ENCODE measurements at regions not wholly inside any gene's neighbourhood (a gene's known extent, or its start where the extent isn't known, plus 50 kb on each side); places are given as distances from the start of the nearest gene placed in this dataset.
"Not testable (repeated sequence)": the region's sequence is repeated elsewhere in the genome, so short reads cannot be mapped to it uniquely, and the experiment has no call there.

DNA sequence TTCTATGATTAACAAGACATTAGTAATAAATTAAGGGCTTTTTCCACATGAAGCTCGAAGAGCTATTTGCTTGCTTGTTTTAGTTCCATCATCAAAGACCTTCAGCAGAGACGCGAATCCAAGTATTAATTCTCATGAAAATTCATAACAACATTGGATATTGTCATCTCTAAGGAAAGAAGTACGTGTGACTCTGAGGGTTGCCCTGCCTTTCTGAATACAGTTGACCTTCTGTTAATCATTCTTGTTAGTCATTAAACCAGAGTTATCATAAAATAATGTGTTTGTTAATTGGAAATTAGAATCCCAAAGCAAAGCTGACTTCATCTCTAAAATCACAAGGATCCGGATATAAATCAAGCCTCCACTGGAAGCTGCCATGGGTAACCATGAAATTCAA, 222.5 kb downstream of the ZNF608 start:
- FAIRE-seq (no peak), DNase-seq (ENCODE audit: low spot score in 2 of 2) (no peak)

DNA sequence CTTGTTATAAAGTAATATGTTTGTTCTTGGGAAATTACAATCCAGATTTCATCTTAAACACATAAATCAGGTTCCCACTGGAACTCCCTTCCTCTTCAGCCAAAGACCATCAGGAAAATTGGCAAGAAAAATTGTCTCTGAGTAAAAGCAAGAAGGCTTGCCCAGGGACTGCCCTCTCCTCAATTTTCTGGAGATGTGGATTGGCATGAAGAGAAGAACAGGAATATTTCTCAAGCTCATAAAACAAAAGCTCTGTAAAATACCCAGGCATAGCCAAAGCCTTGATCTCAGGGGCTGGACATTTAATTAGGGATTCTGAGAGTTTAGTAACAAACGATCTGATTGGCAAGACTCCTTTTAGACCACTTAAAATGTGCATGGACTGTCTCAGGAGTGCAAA, 223.4 kb downstream of the ZNF608 start:
- no peak for FAIRE-seq

DNA sequence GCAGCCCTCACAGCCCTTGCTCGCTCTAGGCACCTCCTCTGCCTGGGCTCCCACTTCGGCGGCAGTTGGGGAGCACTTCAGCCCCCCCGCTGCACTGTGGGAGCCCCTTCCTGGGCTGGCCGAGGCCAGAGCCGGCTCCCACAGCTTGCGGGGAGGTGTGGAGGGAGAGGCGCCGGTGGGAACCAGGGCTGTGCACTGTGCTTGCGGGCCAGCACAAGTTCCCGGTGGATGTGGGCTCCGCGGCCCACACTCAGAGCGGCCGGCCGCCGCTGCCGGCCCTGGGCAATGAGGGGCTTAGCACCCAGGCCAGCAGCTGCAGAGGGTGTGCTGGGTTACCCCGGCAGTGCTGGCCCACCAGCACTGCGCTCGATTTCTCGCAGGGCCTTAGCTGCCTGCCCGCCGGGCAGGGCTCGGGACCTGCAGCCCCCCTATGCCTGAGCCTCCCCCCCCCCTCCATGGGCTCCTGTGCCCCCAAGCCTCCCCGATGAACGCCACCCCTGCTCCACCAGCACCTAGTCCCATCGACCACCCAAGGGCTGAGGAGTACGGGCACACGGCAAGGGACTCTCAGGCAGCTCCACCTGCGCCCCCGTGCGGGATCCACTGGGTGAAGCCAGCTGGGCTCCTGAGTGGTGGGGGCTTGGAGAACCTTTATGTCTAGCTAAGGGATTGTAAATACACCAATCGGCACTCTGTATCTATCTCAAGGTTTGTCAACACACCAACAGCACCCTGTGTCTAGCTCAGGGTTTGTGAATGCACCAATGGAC, 224.8 kb downstream of the ZNF608 start:
- DNase-seq (ENCODE audit: low spot score in 2 of 2) (no peak), FAIRE-seq (no peak)

More for the DNA sequence above, 223.4 kb downstream of the ZNF608 start:
- DNase-seq (ENCODE audit: low spot score in 2 of 2): no peak

DNA sequence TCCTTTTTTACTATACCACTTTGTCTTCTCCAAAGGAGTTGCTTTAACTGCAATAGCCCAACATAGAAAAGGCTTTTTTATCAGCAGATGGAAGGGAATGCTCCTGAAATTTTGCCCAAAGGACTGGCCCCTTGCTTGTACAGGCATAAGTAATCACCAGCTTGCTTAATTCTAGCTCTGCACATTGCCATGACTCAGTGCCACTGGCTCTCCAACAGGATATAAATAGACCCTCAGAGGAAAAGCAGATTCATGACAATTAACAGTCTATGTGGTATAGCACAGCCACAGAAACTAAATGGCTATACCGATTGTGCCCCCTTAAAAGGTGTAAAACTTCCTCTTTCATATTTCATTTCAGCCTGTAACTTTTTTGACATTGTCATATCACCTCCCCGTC, 227.0 kb downstream of the ZNF608 start:
- DNase-seq (ENCODE audit: low spot score in 2 of 2) (no peak), FAIRE-seq (no peak)

- no peak for DNase-seq (ENCODE audit: low spot score in 2 of 2)
- FAIRE-seq: peak; percentile 70
Measured at GRCh38 chr5:124516567-124516966, 229.9 kb downstream of the ZNF608 start.

DNA sequence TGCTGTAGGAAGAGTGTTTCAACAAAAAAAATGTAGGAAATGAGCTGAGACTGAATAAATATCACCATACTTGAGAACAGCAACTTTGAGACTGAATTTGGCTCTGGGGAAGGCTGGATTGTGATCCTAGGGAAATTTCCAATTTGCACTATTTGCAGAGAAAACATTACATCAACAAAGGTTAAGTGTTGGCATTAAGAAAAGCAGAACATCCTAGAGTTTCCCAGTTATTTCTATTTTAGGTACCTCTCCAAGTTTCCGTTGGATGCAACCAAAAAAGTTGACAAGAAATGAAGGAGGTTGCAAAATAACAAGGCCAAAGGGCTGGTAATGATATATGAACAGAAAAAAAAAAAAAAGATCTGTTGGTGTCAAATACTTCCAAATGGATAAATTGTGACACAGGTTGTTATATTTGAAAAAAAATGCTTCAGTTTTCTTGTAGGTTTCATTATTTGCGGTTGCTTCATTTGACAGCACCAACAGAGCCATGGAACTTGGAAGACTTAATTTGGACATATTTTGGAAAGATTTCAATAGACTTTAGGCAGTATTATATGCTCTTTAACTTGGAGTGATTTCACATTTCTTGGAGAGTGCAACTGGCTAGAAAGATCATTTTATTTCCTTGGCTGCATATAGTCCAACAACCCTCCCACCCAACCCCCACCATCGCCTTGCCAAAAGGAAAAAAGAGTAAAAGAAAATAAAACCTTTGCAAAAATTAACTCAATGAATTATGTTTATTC, 230.8 kb downstream of the ZNF608 start:
- DNase-seq (ENCODE audit: low spot score in 2 of 2) (no peak), FAIRE-seq (no peak)

DNA sequence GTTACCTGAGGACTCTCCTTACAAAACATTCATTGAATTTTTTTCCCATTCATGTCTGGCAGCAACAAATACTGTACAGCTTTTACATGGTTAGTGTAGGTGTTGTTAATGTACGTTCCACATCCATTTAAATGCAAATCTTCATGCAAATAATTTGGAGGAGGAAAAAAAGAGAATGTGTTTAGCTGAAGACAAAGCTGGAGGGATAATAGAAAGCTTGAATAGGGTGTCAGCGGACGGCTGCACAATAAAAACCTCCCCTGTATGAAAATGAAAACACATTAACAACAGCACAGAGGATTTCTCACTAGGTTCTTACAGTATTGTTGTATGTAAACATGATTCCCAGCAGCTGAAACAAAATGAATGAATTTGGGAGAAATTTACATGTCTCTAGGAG, 231.5 kb downstream of the ZNF608 start:
- DNase-seq (ENCODE audit: low spot score in 2 of 2): no peak

GRCh38 chr5:124512952-124513632, 233.3 kb downstream of the ZNF608 start:
- FAIRE-seq (no peak), DNase-seq (ENCODE audit: low spot score in 2 of 2) (no peak)

More for the DNA sequence above, 231.5 kb downstream of the ZNF608 start:
- FAIRE-seq: no peak

GRCh38 chr5:124512236-124512635, 234.2 kb downstream of the ZNF608 start:
- no peak for FAIRE-seq
- no peak for DNase-seq (ENCODE audit: low spot score in 2 of 2)

DNA sequence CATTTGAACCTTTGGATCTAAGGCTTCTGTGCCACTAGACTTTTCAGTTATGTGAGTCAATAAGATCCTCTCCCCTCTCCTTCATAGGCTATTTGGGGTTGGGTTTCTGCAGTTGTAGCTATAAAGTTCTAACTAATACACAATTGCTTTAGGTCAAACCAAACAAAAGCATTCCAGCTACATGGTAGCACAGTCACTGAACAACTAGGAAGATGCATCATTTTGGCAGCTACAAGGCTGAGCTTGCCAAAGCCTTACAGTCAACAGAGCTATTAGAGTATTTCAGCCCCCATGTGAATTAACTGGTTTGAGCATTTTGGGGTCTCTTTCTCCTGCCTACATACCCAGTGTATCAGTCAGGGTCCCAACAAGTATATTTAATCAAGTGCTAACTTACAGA, 234.6 kb downstream of the ZNF608 start:
- DNase-seq (ENCODE audit: low spot score in 2 of 2): no peak
- FAIRE-seq: no peak

- no peak for DNase-seq (ENCODE audit: low spot score in 2 of 2)
- FAIRE-seq: no peak
Measured at GRCh38 chr5:124507688-124508087, 238.8 kb downstream of the ZNF608 start.

DNA sequence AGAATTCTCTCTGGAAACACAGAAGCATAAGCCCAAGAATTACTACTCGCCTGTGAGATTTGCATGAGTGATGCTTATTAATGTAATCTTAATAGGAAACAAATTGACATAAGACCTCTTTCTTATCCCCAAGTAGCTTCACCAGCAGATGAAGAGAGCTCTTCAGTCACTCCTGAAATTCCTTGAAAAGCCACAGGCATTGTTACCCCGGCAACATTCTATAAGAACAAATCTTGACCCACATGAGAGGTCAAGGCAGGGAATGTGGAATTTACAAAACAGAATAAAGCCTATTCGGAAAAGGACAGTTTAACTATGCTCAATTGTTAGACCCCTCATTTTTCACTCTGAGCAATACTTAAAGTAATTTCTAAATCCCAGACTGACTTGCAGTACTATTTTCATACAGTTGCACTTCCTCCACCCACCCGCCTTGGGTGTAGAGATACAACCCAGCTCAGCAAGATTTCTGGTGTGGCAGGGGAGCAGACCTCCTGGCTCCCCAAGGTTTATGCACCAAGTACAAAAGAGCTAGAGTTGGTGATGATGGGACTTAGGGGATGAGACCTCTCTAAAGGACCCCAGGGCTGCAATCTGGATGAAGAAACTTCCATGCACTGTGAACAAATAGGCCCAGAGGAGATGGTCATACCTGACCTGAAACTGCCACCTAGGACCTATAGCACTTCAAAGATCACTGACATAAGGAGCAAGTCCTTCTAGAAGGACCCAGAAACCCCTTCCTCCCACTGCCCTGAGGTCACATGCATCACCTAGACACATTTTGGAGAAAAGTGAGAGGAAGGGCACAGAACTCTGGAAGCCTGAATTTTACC, 242.1 kb downstream of the ZNF608 start:
- FAIRE-seq: no peak
- DNase-seq (ENCODE audit: low spot score in 2 of 2): no peak

- no peak for FAIRE-seq
Measured at GRCh38 chr5:124502551-124502950, 243.9 kb downstream of the ZNF608 start.

GRCh38 chr5:124499818-124500217, 246.6 kb downstream of the ZNF608 start:
- not testable (repeated sequence) for DNase-seq (ENCODE audit: low spot score in 2 of 2); FAIRE-seq

More at GRCh38 chr5:124502551-124502950, 243.9 kb downstream of the ZNF608 start:
- no peak for DNase-seq (ENCODE audit: low spot score in 2 of 2)

GRCh38 chr5:124496968-124497367, 249.5 kb downstream of the ZNF608 start:
- not testable (repeated sequence) for DNase-seq (ENCODE audit: low spot score in 2 of 2); FAIRE-seq

DNA sequence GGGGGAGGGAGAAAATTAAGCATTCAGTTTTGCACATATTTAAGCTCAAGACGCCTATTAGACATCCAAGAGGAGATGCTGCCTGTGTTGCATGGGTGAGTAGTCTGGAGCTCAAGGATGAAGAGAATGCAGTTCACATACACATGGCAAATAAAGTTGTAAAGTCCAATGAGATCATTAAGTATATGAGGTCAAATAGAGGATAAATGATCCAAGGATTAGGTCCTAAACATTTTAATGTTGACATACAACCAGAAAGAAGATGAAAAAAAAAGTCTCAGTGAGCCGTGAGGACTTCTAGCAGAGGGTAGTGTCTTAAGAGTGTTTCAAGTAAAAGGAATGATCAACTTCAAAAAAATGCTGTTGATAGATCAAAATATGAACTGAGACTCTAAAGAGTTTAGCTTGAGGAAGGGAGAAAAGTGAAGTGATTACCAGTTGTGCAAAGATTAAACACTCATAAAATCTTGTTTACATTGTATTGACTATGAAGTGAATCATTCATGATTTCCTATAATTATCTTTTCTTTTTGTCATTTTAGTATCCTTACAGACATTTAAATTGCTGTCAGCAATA, 251.8 kb downstream of the ZNF608 start:
- DNase-seq (ENCODE audit: low spot score in 2 of 2) (no peak), FAIRE-seq (no peak)

DNA sequence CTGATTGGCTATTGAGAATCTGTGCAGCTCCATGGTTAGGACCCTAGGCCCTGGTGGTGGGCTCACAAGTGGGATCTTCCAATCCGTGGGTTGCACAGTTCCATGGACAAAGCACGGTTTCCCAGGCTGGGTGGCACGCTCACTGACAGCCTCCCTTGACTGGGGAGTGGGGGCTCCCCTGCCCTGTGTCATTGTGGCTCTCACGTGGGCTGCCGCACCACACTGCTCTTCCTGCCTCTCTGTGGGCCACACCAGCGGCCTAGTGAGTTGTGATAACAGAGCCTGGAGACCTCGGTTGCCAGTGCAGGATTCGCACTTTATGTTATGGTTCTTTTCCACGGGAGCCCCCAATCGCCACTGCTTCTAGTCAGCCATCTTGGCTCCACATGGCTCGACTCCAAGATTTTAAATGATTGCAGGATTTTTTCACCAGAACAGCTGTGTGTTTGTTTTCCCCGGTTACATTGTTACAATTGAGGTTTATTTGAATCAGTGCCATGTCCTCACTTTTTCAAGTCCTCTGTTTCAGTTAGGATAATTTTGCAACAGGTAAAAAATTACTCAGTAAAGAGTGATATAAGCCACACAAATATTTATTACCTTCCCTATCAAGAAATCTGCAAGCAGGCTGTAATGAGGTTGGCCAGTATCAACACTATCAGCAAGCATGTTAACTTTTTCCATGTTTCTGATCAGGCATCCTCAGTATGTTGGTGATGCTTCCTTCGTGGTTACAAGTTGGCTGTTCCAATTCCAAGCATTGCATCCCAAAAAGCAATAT, 253.8 kb downstream of the ZNF608 start:
- no peak for DNase-seq (ENCODE audit: low spot score in 2 of 2)
- no peak for FAIRE-seq

DNA sequence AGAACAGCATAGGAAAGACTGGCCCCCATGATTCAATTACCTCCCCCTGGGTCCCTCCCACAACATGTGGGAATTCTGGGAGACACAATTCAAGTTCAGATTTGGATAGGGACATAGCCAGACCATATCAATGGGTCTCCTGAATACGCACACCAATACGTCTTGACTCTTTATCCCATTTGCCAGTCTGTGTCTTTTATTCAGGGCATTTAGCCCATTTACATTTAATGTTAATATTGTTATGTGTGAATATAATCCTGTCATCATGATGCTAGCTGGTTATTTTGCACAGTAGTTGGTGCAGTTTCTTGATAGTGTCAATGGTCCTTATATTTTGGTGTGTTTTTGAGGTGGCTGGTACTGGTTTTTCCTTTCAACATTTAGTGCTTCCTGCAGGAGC, 256.1 kb downstream of the ZNF608 start:
- not testable (repeated sequence) for FAIRE-seq; DNase-seq (ENCODE audit: low spot score in 2 of 2)

- DNase-seq (ENCODE audit: low spot score in 2 of 2) (no peak), FAIRE-seq (no peak)
Measured at GRCh38 chr5:124481419-124481818, 265.0 kb downstream of the ZNF608 start.

Measured in frontal cortex (tissue), 3 donors.